K562 (cell line): ENCODE measurements at regions not wholly inside any gene's neighbourhood (a gene's known extent, or its start where the extent isn't known, plus 50 kb on each side); places are given as distances from the start of the nearest gene placed in this dataset.

Experiments used
- MLLT1 ChIP-seq, 2 experiments: fragments of 450-650 bp; IDR thresholded peaks; 2 replicates each; pipeline ENCODE4 v1.6.1; 2016
- RB1 ChIP-seq: fragments of 450-650 bp; IDR thresholded peaks from 2 replicates; pipeline ENCODE4 v1.6.1; 2017; ENCODE audit warnings: low read depth, mild to moderate bottlenecking
- STAT6 ChIP-seq: sonication (generic); formaldehyde crosslinking; IDR thresholded peaks from 2 replicates; pipeline ENCODE4 v1.8.1; 2023; ENCODE audit warnings: mild to moderate bottlenecking, missing genetic modification reagents
- TF ChIP-seq, protein P1 (sequence below): fragments of 450-650 bp; IDR thresholded peaks from 2 replicates; pipeline ENCODE4 v1.6.1; 2016
- TF ChIP-seq, protein P2 (sequence below): fragments of 450-650 bp; IDR thresholded peaks from 2 replicates; pipeline ENCODE4 v1.6.1; 2018; ENCODE audit not compliant: partially characterized antibody

DNA sequence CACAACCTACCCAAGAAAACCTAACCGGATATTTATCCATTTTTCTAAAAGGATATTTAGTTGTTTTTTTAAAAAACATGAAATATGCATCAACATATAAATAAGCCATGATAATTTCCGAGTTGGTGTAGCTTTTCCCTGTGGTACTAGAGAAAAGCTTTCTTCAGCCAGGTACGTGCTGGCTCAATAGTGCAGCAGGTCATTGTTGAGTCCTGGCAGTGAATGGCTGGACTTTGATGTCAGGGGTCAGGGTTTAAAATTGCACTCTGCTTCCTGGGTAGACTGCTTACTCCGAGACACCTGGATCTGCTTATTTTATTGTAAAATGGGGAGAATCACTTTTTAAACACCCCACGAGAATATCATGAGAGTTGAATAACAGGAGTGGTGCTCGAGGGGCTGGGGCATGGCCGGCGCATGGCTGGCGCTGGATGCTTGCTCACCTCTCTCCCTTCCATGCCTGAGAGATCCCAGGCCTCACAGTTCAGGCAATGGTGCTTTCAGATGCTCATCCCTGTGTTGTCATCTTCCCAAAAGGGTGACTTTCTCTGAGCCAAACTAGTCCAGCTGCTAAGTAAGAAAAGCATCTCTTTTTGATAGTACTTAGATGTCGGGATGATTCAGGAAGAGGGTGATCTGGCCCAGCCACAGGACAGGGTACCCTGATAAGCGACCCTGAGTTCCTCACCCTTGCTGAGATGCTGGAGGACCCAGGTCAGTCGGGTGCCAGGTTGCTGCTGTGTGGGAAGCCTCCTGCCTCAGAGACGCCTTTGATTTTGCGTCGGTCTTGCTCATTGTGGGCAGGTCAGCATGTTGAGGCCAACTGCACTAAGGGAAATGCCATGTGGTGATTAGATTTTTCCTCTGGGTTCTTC lies 269.1 kb upstream of the FOXQ1 start (continued):
- TF ChIP-seq, protein P1, sequence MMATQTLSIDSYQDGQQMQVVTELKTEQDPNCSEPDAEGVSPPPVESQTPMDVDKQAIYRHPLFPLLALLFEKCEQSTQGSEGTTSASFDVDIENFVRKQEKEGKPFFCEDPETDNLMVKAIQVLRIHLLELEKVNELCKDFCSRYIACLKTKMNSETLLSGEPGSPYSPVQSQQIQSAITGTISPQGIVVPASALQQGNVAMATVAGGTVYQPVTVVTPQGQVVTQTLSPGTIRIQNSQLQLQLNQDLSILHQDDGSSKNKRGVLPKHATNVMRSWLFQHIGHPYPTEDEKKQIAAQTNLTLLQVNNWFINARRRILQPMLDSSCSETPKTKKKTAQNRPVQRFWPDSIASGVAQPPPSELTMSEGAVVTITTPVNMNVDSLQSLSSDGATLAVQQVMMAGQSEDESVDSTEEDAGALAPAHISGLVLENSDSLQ, result no peak
- TF ChIP-seq MLLT1 (IDR thresholded peaks at IDR 0.05) (no peak), STAT6 (CRISPR knock-in tag) (no peak), RB1 (no peak)
- TF ChIP-seq, protein P2, sequence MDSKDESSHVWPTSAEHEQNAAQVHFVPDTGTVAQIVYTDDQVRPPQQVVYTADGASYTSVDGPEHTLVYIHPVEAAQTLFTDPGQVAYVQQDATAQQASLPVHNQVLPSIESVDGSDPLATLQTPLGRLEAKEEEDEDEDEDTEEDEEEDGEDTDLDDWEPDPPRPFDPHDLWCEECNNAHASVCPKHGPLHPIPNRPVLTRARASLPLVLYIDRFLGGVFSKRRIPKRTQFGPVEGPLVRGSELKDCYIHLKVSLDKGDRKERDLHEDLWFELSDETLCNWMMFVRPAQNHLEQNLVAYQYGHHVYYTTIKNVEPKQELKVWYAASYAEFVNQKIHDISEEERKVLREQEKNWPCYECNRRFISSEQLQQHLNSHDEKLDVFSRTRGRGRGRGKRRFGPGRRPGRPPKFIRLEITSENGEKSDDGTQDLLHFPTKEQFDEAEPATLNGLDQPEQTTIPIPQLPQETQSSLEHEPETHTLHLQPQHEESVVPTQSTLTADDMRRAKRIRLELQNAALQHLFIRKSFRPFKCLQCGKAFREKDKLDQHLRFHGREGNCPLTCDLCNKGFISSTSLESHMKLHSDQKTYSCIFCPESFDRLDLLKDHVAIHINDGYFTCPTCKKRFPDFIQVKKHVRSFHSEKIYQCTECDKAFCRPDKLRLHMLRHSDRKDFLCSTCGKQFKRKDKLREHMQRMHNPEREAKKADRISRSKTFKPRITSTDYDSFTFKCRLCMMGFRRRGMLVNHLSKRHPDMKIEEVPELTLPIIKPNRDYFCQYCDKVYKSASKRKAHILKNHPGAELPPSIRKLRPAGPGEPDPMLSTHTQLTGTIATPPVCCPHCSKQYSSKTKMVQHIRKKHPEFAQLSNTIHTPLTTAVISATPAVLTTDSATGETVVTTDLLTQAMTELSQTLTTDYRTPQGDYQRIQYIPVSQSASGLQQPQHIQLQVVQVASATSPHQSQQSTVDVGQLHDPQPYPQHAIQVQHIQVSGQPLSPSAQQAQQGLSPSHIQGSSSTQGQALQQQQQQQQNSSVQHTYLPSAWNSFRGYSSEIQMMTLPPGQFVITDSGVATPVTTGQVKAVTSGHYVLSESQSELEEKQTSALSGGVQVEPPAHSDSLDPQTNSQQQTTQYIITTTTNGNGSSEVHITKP, result no peak
